DND-41 (cell line): ENCODE measurements at regions not wholly inside any gene's neighbourhood (a gene's known extent, or its start where the extent isn't known, plus 50 kb on each side); places are given as distances from the start of the nearest gene placed in this dataset.

ENCODE experiments used
- ATAC-seq: fragments of 200-7000 bp; cut with Tn5 transposase; 3 replicates; pipeline ENCODE4 v1.9.1; 2021; ENCODE audit warnings: low read depth; ENCODE audit not compliant: insufficient read depth
- DNase-seq: peaks from one replicate; pipeline ENCODE4 v3.0.0-alpha.2; 2020
- H2AFZ ChIP-seq: 2 replicates; pipeline ENCODE4 v1.6.0; 2012; ENCODE audit warnings: low read depth, low read length
- H3K27ac ChIP-seq: 2 replicates; pipeline ENCODE4 v1.5.1; 2012; ENCODE audit warnings: low read length, inconsistent platforms
- H3K27me3 ChIP-seq: fragments of 200-600 bp; sonication (generic); 2 replicates; pipeline ENCODE4 v1.6.0; 2012; ENCODE audit warnings: low read length, mild to moderate bottlenecking, inconsistent platforms; ENCODE audit not compliant: insufficient read depth, poor library complexity
- H3K36me3 ChIP-seq: 2 replicates; pipeline ENCODE4 v1.5.1; 2012; ENCODE audit warnings: low read length, inconsistent platforms; ENCODE audit not compliant: insufficient read depth
- H3K4me1 ChIP-seq: 2 replicates; pipeline ENCODE4 v1.5.1; 2012; ENCODE audit warnings: mild to moderate bottlenecking, low read length; ENCODE audit not compliant: insufficient read depth
- H3K4me2 ChIP-seq: 2 replicates; pipeline ENCODE4 v1.6.0; 2012; ENCODE audit warnings: mild to moderate bottlenecking, moderate library complexity, low read length, inconsistent platforms; ENCODE audit not compliant: insufficient read depth
- H3K4me3 ChIP-seq, 2 experiments: fragments of 200-600 bp in 1 of 2; shearing (Covaris generic) in 1 of 2; 2 replicates each; pipeline ENCODE4 v1.5.1; 2012 to 2016; ENCODE audit warnings: inconsistent platforms in 2 of 2, low read length in 2 of 2, mild to moderate bottlenecking in 2 of 2, low read depth in 1 of 2, moderate library complexity in 1 of 2
- H3K79me2 ChIP-seq: 2 replicates; pipeline ENCODE4 v1.6.0; 2012; ENCODE audit warnings: low read length, inconsistent platforms; ENCODE audit not compliant: insufficient read depth
- H3K9ac ChIP-seq: 2 replicates; pipeline ENCODE4 v1.6.0; 2012; ENCODE audit warnings: low read depth, mild to moderate bottlenecking, inconsistent platforms, low read length, moderate library complexity
- H3K9me3 ChIP-seq: 2 replicates; pipeline ENCODE4 v1.5.1; 2012; ENCODE audit warnings: low read length, moderate library complexity, mild to moderate bottlenecking, inconsistent platforms; ENCODE audit not compliant: insufficient read depth, severe bottlenecking
- H4K20me1 ChIP-seq: 2 replicates; pipeline ENCODE4 v1.6.0; 2012; ENCODE audit warnings: low read length; ENCODE audit not compliant: insufficient read depth
- CTCF ChIP-seq: IDR thresholded peaks from 2 replicates; pipeline ENCODE4 v1.5.1; 2012; ENCODE audit warnings: borderline replicate concordance, low read length, moderate library complexity, mild to moderate bottlenecking; ENCODE audit not compliant: poor library complexity, severe bottlenecking; ENCODE audit errors: extremely low read depth
- EZH2 ChIP-seq: IDR thresholded peaks from 3 replicates; pipeline ENCODE4 v1.6.1; 2012; ENCODE audit warnings: borderline replicate concordance, low read depth, mild to moderate bottlenecking, moderate library complexity, low read length, inconsistent platforms; ENCODE audit not compliant: severe bottlenecking

DNA sequence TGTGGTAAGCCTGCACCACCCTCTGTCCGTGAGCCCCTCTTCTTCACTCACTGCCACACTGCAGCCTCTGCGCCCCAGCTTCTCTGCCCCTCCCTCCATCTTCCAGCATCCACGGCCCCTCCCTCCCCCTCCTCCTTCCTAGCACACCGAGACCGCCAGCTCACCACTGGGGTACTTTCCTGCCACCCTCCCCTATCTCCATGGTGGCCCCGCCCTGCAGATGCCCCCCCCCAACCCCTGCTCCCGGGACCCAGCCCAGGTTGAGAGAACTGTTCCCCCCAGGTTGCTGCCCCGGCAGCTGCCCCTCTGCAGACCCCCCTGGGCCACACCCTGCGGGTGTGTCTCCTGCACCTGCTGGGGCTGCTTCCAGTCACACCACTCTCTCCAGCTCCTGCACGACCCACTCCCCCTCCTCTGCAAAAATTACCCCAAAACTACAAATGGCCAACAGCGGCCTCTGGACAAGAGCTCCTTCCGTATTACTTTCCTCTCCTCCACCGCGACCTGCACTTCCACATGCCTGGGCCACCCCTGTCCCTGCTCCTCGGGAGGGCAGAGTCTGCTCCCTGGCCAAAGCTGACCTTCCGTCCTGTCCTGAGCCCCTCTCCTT lies 209.2 kb upstream of the PPP2R2D start:
- no peaks in the 10 kb centered on the region for H4K20me1 ChIP-seq
- TF ChIP-seq CTCF (no peak), EZH2 (no peak)
- ATAC-seq (no peak), DNase-seq (no peak)
- no peak overlapping the region for H3K4me3 ChIP-seq
- no peaks in the 10 kb centered on the region for H3K79me2 ChIP-seq
- H3K27me3 ChIP-seq, result no peaks in the 10 kb centered on the region
- H2AFZ ChIP-seq, result no peak overlapping the region
- H3K4me1 ChIP-seq, result no peaks in the 10 kb centered on the region
- no peaks in the 10 kb centered on the region for H3K36me3 ChIP-seq
- H3K9ac ChIP-seq, result no peak overlapping the region
- H3K27ac ChIP-seq, result no peak overlapping the region
- H3K4me2 ChIP-seq, result no peak overlapping the region
- H3K9me3 ChIP-seq, result no peaks in the 10 kb centered on the region

DNA sequence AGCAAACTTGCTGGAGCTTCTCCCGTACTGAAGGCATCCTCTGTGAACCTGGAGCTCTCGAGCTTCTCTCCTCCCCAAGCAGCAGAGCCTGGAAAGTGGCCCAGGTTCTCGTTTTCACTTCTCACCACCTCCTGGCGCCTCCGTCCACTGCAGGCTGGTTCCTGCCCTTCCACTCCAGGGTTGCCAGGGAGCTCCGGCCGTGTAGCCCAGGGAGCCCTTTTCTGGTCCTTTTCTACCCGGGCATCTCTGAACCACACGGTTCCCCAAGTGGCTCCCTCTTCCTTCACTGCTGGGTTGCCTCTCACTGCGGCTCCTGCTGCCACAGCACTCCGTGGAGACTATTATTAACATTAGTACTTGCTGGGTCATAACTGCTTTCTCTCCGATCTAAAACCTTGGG lies 208.6 kb upstream of the PPP2R2D start:
- Histone ChIP-seq H2AFZ (no peak overlapping the region), H3K9me3 (no peaks in the 10 kb centered on the region), H3K9ac (no peak overlapping the region), H3K4me1 (no peaks in the 10 kb centered on the region), H3K36me3 (no peaks in the 10 kb centered on the region), H3K27me3 (no peaks in the 10 kb centered on the region), H3K4me2 (no peak overlapping the region), H3K27ac (no peak overlapping the region), H3K79me2 (no peaks in the 10 kb centered on the region), H4K20me1 (no peaks in the 10 kb centered on the region), H3K4me3 (no peak overlapping the region)
- DNase-seq, result no peak
- TF ChIP-seq CTCF (no peak), EZH2 (no peak)
- ATAC-seq, result no peak

DNA sequence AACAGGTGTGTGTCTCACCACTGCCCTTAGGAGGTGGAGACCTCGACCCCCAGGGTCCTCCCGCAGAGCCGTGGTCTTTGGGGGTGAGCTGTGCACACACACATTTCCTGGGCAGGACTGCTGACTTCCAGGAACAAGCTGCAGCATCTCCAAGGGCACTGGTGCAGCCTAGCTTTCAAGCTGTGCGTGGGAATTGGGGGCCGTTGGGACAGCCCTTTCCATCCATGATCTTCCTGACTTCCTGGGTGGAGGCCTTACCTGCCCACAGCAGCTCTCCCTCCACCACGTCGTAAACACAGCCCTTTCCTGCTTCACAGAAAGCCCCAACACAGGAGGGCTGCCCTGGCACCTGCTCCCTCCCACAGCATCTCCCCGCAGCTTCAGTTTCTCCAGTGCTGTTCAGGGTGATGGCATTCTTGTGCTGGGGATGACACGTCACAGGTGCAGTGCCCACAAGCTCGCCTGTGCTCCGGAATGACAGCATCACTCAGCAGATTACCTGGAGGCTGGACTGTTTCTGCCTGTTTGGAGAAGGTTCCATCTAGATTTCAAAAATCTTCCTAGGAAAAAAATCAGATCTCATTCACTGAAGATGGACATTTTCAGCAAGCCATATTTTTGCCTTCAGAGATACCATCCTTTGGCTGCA lies 208.0 kb upstream of the PPP2R2D start:
- H3K4me2 ChIP-seq, result no peak overlapping the region
- no peaks in the 10 kb centered on the region for H4K20me1 ChIP-seq
- H3K9ac ChIP-seq, result no peak overlapping the region
- H3K4me1 ChIP-seq, result no peaks in the 10 kb centered on the region
- H3K4me3 ChIP-seq, result no peak overlapping the region
- H3K27ac ChIP-seq, result no peak overlapping the region
- DNase-seq (no peak), ATAC-seq (no peak)
- H2AFZ ChIP-seq, result no peak overlapping the region
- no peaks in the 10 kb centered on the region for H3K9me3 ChIP-seq
- H3K36me3 ChIP-seq, result no peaks in the 10 kb centered on the region
- no peaks in the 10 kb centered on the region for H3K79me2 ChIP-seq
- no peaks in the 10 kb centered on the region for H3K27me3 ChIP-seq
- TF ChIP-seq CTCF (no peak), EZH2 (no peak)
